Inflammatory macrophage (primary cell): ENCODE measurements at regions not wholly inside any gene's neighbourhood (a gene's known extent, or its start where the extent isn't known, plus 50 kb on each side); places are given as distances from the start of the nearest gene placed in this dataset.

Source experiments
- DNase-seq, 2 donors: peaks; one replicate each; pipeline ENCODE4 v3.0.0-alpha.2; 2020 to 2022

- no peak for DNase-seq
Measured at GRCh38 chr1:184326278-184326677, 60.6 kb upstream of the C1orf21 start.

DNA sequence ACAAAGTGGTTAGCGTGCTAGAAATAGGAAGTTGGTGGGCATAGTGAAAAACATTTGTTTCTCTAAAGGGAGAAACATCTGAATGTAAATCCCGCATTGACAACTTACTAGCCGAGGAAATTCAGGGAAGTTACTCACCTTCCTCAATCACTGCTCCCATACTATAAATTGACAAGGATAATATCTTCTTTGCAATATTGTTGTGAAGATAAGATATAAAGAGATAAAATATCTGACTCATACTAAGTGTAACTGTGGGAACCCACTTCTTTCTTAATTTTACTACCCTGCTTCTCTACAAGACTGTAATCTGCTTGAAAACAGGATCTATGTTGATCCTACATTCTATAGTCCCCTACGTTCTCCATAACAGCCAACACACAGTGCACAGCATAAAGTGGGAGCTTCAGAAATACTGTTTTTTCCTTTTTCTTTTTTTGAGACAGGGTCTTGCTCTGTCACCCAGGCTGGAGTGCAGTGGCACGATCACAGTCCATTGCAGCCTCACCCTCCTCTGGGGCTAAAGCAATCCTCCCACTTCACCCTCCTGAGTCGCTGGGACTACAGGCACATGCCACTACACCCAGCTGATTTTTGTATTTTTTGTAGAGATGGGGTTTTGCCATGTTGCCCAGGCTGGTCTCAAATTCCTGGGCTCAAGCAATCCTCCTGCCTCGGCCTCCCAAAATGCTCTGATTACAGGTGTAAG, 57.4 kb upstream of the C1orf21 start:
- DNase-seq, result no peak

DNA sequence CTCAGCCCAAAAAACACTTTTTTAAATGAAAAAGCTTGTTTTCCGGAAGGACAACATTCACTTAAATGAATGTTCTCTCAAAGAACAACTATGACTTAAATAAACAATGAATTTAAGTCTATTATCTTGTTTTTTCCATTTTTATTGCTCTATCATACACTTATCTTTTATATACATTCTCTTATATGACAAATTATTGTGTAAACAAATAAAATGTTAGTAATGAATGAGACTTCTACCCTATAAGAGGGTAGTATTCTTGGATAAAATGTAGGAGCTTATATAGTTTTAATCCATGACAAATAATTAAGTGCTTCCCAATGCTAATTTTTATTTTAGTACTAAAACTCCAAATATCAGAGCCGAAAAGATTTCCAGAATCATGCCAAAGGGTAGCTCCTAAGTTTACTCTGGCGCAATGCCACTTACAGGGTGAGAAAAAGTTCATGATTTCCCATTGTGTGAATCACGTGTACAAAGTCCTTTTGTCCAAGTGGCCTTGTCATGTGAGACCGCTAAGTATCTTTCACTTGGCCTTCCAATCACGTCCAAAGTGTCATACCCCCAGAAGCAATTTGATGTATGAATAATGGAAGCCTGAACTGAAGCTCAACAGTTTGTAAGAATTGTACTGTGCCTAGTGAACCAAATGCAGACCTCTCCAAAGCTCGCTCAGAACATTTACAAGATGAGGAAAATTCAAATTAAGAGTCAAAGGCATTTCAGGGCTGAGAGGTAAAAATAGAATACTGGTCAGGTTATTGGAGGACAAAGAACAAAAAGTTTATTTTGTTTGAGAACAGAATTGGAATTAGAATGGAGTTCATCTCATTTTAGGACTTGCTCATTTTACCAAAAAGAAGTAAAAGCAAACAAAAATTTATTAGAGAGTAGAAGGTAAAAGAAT, 56.6 kb upstream of the C1orf21 start:
- DNase-seq, result no peak

GRCh38 chr1:184330875-184331274, 56.0 kb upstream of the C1orf21 start:
- DNase-seq, result no peak
